CD4-positive, alpha-beta T cell treated with Interleukin-1 beta for 1 hour (primary cell): ENCODE measurements at regions not wholly inside any gene's neighbourhood (a gene's known extent, or its start where the extent isn't known, plus 50 kb on each side); places are given as distances from the start of the nearest gene placed in this dataset.

Experiments used
- DNase-seq, 2 donors: peaks; one replicate each; pipeline ENCODE4 v3.0.0-alpha.2; 2020 to 2022

GRCh38 chr18:41617647-41618046 lies 337.4 kb upstream of the PIK3C3 start:
- no peak for DNase-seq

- DNase-seq = no peak
These were observed 341.9 kb upstream of the PIK3C3 start for GRCh38 chr18:41613003-41613609.

GRCh38 chr18:41604964-41605363 lies 350.1 kb upstream of the PIK3C3 start:
- DNase-seq = no peak

DNA sequence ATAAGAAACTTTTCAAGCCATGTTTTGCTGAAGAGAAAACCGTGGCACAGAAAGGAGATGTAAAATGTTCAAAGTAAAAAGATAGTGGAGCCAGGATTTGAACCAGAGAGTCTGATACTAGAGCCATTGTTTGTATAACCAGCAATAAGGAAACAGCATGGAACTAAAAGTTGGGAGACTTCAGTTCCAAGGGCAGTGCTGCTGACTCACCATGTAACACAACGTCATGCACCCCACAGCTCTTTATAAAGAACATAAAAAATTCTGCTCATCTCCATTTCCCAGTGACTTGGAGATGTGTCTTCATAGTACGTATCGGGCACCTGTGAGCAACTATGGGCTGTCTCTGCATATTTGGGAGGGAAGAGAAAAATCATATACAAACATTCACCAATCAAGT lies 353.0 kb upstream of the PIK3C3 start:
- DNase-seq = no peak

DNA sequence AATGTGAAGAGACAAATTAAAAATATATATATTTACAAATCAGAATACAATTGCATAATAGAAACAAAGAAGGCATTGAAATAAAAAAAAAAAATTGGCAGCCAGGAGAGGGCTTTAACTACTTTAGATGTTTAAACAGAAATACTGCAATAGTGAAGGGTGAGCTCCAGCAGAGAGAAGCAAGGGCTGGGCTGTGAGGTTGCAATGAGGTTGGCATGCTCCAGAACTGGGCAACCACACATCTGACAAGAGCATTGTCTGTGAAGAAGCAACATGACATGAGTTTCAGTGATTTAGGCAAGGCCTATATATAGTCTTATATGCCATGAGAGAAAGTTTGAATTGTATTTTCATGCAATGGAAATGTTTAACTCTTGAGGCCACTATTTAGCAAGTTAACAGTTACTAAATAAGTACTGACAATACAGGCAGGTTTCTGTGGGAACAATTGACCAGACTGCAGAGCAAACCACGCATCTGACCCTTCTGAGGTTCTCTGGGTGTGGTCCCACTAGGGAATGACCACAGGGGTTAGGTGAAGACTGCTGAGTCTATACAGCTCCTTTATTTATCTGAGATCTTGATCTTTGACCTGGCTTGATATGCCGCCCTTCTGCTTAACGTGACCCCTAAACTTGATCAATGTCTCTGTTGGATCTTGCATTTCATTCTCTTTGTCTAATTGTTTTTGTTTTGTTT lies 354.2 kb upstream of the PIK3C3 start:
- no peak for DNase-seq

- DNase-seq = no peak
These were observed 355.6 kb upstream of the PIK3C3 start for GRCh38 chr18:41599466-41599865.

DNA sequence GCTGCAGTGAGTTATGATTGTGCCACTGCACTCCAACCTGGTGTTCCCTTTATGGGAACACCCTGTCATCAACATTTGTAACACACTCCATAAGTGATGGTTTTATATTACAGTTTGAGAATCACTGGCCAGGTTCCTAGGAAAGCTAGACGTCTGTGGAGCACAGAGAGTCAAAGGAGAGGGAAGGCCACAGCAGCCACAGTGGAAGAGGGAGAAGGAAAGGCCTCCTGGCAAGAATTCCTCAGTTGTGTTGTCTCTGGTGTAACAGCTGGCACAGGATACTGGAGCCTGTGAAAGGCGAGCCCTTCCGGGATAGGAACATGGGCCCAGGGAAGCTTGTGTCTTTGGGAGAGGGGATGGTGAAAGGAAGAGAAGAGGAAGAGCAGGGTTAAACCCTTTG lies 360.5 kb upstream of the PIK3C3 start:
- DNase-seq = no peak

GRCh38 chr18:41593171-41593675 lies 361.8 kb upstream of the PIK3C3 start:
- DNase-seq = no peak

- no peak for DNase-seq
These were observed 367.1 kb upstream of the PIK3C3 start for GRCh38 chr18:41587976-41588375.

DNA sequence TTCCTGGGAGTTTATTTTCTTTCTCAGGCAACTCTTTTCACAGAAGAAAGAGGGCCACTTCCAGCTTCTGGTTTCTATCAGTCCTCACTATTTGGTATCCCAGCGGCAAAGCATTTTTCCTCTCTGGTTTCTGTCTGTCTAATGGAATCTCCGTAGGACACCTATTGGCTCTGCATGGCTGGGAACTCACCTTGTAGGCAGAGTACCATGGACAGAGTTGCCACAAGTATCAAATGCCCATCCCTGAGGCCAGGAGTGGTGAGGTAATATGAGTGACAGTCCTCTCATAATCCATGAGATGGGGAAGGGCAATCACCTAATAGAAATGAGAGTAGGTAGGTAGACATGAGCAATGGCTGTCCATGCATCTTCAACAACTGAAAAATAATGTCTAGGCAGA lies 369.5 kb upstream of the PIK3C3 start:
- DNase-seq = no peak

DNA sequence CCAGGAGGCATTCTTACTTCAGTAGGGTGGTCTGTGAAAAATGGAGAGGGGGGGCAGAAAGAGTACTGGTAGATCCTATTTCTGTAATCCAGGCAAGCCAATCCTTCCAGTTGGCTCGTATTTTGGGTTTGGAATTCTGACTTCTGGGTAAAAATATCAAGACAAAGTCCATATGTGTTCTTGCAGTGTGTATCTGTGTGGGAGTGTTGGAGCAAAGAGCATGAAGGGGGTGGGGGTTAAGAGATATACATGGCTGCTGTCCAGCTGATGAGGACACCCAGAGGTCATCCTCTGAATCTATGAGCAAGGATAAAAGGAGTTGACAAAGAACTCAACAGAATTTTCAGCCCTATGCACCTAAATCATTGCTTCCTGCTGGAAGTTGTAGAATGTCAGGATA lies 375.8 kb upstream of the PIK3C3 start:
- DNase-seq = no peak

GRCh38 chr18:41577529-41577928 lies 377.5 kb upstream of the PIK3C3 start:
- no peak for DNase-seq

GRCh38 chr18:41576643-41577042 lies 378.4 kb upstream of the PIK3C3 start:
- no peak for DNase-seq

GRCh38 chr18:41569867-41570266 lies 385.2 kb upstream of the PIK3C3 start:
- DNase-seq = no peak

- DNase-seq = no peak
These were observed 393.1 kb upstream of the PIK3C3 start for GRCh38 chr18:41561961-41562360.

GRCh38 chr18:41558715-41559114 lies 396.3 kb upstream of the PIK3C3 start:
- DNase-seq = no peak

DNA sequence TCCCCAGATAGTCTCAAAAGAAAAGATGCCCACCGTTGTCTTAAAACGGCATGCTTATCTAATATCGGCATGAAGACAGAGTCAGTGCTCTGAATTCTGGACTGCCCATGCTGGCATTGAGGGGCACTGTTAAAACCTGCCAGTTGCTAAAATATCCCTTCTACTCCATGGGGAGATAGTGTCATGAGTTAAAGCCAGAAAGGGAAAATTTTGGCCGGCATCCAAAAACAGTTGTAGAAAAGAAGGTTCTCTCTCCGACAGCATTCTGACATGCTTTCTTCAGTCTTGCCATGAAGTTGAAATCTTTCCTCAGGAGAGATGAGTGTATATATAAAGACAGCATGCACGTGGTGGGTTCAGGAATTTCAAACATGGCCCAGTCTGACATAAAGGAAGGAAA lies 401.3 kb upstream of the PIK3C3 start:
- DNase-seq = no peak

DNA sequence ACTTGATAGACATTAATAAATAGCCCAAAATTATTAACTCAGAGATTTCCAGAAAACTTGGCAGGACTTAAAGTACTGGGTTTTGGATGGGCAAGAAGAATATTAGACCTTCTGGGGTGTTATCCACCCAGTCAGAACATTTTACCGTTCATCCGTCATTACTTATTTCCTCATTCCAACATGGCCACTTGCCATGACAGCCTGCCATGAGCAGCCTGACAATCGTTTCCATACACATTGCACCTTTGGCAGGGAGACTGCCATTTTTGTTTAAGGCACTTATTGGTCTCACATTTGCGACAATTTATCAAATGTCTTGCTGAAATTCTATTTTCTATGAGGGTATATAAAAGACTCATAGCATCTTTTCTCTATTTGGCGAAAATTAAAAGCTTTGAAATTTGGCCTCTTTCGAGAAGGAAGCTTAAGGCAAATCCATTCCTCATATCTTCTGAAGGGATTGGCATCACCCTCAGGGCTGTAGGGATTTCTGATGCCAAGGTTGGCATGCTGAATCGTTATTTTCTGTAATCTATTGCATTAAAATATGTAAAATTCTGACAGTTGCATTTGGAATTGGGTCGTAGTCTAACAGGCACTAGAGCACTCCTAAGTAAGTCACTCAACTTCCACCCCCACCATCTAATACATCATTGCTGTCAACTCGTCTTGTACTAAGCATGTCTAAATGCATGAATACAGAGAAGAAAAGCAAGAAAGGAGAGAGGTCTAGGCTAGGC lies 406.3 kb upstream of the PIK3C3 start:
- DNase-seq = no peak

- DNase-seq = no peak
These were observed 409.7 kb upstream of the PIK3C3 start for GRCh38 chr18:41545091-41545888.

GRCh38 chr18:41543815-41544214 lies 411.2 kb upstream of the PIK3C3 start:
- no peak for DNase-seq

- DNase-seq = no peak
These were observed 414.7 kb upstream of the PIK3C3 start for GRCh38 chr18:41540237-41540871.

GRCh38 chr18:41538751-41539150 lies 416.3 kb upstream of the PIK3C3 start:
- no peak for DNase-seq

GRCh38 chr18:41537666-41538065 lies 417.4 kb upstream of the PIK3C3 start:
- no peak for DNase-seq
